Progenitor cell of endocrine pancreas (in vitro differentiated cells): ENCODE measurements at regions not wholly inside any gene's neighbourhood (a gene's known extent, or its start where the extent isn't known, plus 50 kb on each side); places are given as distances from the start of the nearest gene placed in this dataset.

Source experiments
- DNase-seq: peaks from one replicate; pipeline ENCODE4 v3.0.0; 2021; ENCODE audit warnings: low spot score; ENCODE audit not compliant: unreplicated experiment
- H3K27ac Mint-ChIP-seq: 2 replicates; pipeline ENCODE4 v1.8.0; 2021; ENCODE audit warnings: mild to moderate bottlenecking, moderate library complexity, mixed read lengths
- H3K27me3 Mint-ChIP-seq: 2 replicates; pipeline ENCODE4 v1.8.0; 2021; ENCODE audit warnings: mixed read lengths
- H3K36me3 Mint-ChIP-seq: 2 replicates; pipeline ENCODE4 v1.8.0; 2022; ENCODE audit warnings: mixed read lengths; ENCODE audit not compliant: insufficient read depth
- H3K4me1 Mint-ChIP-seq: 2 replicates; pipeline ENCODE4 v1.8.0; 2021; ENCODE audit warnings: low read depth, mixed read lengths
- H3K4me3 Mint-ChIP-seq: 2 replicates; pipeline ENCODE4 v1.8.0; 2021; ENCODE audit warnings: low read depth, mild to moderate bottlenecking, moderate library complexity, mixed read lengths
- H3K9me3 Mint-ChIP-seq: 2 replicates; pipeline ENCODE4 v1.8.0; 2021; ENCODE audit warnings: low read depth, mixed read lengths
- CTCF ChIP-seq: fragments of 200-600 bp; sonication (generic); IDR thresholded peaks from one replicate; pipeline ENCODE4 v1.5.0; 2021; ENCODE audit warnings: antibody characterized with exemption, mild to moderate bottlenecking; ENCODE audit not compliant: unreplicated experiment

GRCh38 chr6:90872981-90873380, 286.1 kb upstream of the MAP3K7 start:
- Mint-ChIP-seq H3K4me3 (no peak overlapping the region), H3K9me3 (no peaks in the 10 kb centered on the region), H3K27ac (no peak overlapping the region)

GRCh38 chr6:90870561-90870960, 283.7 kb upstream of the MAP3K7 start:
- Mint-ChIP-seq H3K4me3 (no peak overlapping the region), H3K4me1 (no peaks in the 10 kb centered on the region)
- no peak for TF ChIP-seq CTCF

More at GRCh38 chr6:90872981-90873380, 286.1 kb upstream of the MAP3K7 start:
- Mint-ChIP-seq H3K27me3 (peaks cover 13% of the 10 kb centered on the region), H3K4me1 (no peaks in the 10 kb centered on the region), H3K36me3 (no peaks in the 10 kb centered on the region)
- TF ChIP-seq CTCF, result no peak
- no peak for DNase-seq

DNA sequence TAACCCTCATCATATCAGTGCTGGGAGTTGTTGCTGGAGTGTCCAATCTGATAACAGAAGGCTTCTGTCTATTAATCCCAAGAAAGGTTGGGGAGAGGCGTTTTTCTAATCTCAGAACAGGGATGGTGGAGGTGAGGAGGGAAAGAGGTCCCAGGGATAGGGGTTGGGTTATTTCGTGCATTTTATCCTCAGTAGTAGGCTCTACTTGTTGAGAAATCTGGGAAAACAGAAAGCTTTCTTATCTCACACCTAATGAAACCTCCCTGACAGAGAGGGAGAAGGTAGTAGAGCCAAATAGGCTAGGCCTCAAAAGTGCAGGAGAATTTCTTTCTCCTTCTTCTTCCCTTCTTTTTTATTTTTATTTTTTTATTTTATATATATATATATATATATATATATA, 281.8 kb upstream of the MAP3K7 start:
- Mint-ChIP-seq H3K27me3 (peaks cover 10% of the 10 kb centered on the region), H3K4me3 (no peak overlapping the region), H3K9me3 (no peaks in the 10 kb centered on the region), H3K36me3 (no peaks in the 10 kb centered on the region), H3K4me1 (no peaks in the 10 kb centered on the region), H3K27ac (no peak overlapping the region)
- no peak for DNase-seq
- no peak for TF ChIP-seq CTCF

More at GRCh38 chr6:90870561-90870960, 283.7 kb upstream of the MAP3K7 start:
- no peaks in the 10 kb centered on the region for H3K36me3 Mint-ChIP-seq
- DNase-seq, result no peak
- H3K9me3 Mint-ChIP-seq, result no peaks in the 10 kb centered on the region
- no peak overlapping the region for H3K27ac Mint-ChIP-seq
- peaks cover 13% of the 10 kb centered on the region for H3K27me3 Mint-ChIP-seq

DNA sequence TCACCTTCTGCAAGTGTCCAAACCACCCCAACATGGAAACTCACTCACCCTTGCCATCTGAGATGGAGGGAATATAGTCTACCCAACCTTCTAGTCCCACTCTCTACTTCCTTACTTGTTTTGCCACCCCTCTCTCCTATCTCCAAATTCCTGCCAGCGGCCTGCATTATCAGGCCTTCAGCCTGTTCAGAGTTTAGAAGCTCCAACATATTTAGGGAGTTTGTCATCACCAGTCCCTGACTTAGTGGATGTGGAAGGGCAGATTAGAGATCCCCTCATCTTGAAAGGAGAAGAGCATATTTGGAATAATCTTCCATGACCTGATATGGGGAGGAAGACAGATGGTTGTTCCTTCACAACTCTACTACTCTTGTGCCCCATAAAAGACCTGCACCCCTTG, 281.4 kb upstream of the MAP3K7 start:
- no peaks in the 10 kb centered on the region for H3K36me3 Mint-ChIP-seq
- no peaks in the 10 kb centered on the region for H3K4me1 Mint-ChIP-seq
- H3K27ac Mint-ChIP-seq, result no peak overlapping the region
- DNase-seq, result no peak
- H3K27me3 Mint-ChIP-seq, result peaks cover 10% of the 10 kb centered on the region
- no peak for TF ChIP-seq CTCF
- H3K4me3 Mint-ChIP-seq, result no peak overlapping the region
- H3K9me3 Mint-ChIP-seq, result no peaks in the 10 kb centered on the region

DNA sequence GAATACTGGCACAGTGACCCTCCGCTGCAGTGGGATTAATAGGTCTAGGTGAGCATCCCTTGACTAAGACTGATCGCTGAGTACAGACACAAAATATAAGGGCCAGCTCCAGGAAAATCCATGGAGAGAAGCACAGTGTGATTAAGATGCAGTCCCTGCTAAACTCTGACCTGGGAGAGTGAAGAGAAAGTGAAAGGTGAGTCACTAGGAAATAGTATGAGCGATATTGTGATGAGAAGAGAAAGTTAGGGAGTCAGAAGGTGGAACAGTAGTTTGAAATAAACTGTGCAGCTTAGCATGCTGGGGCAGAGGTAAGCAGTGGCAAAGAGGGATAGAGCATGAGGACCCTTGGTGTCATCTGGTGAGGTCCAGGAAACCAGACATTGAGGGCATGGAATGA, 278.6 kb upstream of the MAP3K7 start:
- Mint-ChIP-seq H3K36me3 (no peaks in the 10 kb centered on the region), H3K4me3 (no peak overlapping the region), H3K27ac (no peak overlapping the region), H3K27me3 (no peaks in the 10 kb centered on the region), H3K4me1 (no peaks in the 10 kb centered on the region), H3K9me3 (no peaks in the 10 kb centered on the region)
- no peak for TF ChIP-seq CTCF
- no peak for DNase-seq
